Suprapubic skin (tissue), 4 donors: ENCODE measurements at regions not wholly inside any gene's neighbourhood (a gene's known extent, or its start where the extent isn't known, plus 50 kb on each side); places are given as distances from the start of the nearest gene placed in this dataset.

Experiments used
- CTCF ChIP-seq, 2 donors: fragments of 200-600 bp in 1 of 2; fragments of 450-650 bp in 1 of 2; sonication (generic) in 1 of 2; IDR thresholded peaks; one replicate each; pipeline ENCODE4 v1.5.1; 2016 to 2019; ENCODE audit warnings: antibody characterized with exemption in 2 of 2, mild to moderate bottlenecking in 1 of 2, moderate library complexity in 1 of 2
- EP300 ChIP-seq: sonication (generic); formaldehyde crosslinking; IDR thresholded peaks from one replicate; pipeline ENCODE4 v1.6.1; 2017; ENCODE audit warnings: antibody characterized with exemption
- POLR2AphosphoS5 ChIP-seq, 3 donors: sonication (generic); formaldehyde crosslinking; IDR thresholded peaks; one replicate each; pipeline ENCODE4 v1.6.1; 2017; ENCODE audit warnings: antibody characterized with exemption in 3 of 3

DNA sequence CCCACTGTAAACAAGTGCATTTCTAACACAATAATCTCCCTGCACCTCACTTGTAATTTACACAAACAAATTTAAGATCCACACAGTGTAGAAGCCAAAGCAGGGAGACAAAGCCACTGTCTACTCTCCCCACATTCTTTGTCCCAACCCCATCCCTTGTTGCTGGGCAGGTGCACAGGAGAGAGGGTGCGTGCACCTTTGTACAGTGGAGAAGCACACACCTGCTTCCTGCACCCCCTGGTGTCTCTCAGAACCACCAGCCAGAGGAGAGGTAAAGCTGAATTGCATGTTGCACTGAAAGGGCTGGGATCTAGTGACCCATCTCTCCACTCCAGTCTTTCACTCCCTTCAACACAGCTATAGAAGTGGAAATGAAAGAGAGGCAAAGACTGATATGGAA lies 51.4 kb upstream of the IFNG-AS1 start:
- TF ChIP-seq POLR2AphosphoS5 (IDR thresholded peaks at IDR 0.05) (no peak), CTCF (IDR thresholded peaks at IDR 0.05) (no peak), EP300 (no peak)
